Neural progenitor cell (in vitro differentiated cells): ENCODE measurements at regions not wholly inside any gene's neighbourhood (a gene's known extent, or its start where the extent isn't known, plus 50 kb on each side); places are given as distances from the start of the nearest gene placed in this dataset.
"Not testable (repeated sequence)": the region's sequence is repeated elsewhere in the genome, so short reads cannot be mapped to it uniquely, and the experiment has no call there.

Experiments used
- DNase-seq: peaks from one replicate; pipeline ENCODE4 v3.0.0-alpha.2; 2016; ENCODE audit warnings: low spot score
- H2AFZ ChIP-seq: fragments of 200-600 bp; sonication (generic); replicated peaks from 2 replicates; pipeline ENCODE4 v1.6.1; 2016; ENCODE audit warnings: antibody characterized with exemption
- H3F3A ChIP-seq: fragments of 200-600 bp; sonication (generic); 2 replicates; pipeline ENCODE4 v1.6.1; 2016; ENCODE audit warnings: antibody characterized with exemption, low read depth
- H3K27ac ChIP-seq: fragments of 200-600 bp; sonication (generic); 2 replicates; pipeline ENCODE4 v1.5.1; 2016; ENCODE audit warnings: mild to moderate bottlenecking
- H3K27me3 ChIP-seq: fragments of 200-600 bp; sonication (generic); 2 replicates; pipeline ENCODE4 v1.6.1; 2016; ENCODE audit warnings: mild to moderate bottlenecking, moderate library complexity
- H3K36me3 ChIP-seq: fragments of 200-600 bp; sonication (generic); 2 replicates; pipeline ENCODE4 v1.5.1; 2016
- H3K4me1 ChIP-seq: fragments of 200-600 bp; sonication (generic); 2 replicates; pipeline ENCODE4 v1.6.1; 2016; ENCODE audit warnings: mixed run types
- H3K4me2 ChIP-seq: fragments of 200-600 bp; sonication (generic); 2 replicates; pipeline ENCODE4 v1.6.1; 2016
- H3K4me3 ChIP-seq: fragments of 200-600 bp; sonication (generic); 2 replicates; pipeline ENCODE4 v1.5.1; 2016
- H3K79me2 ChIP-seq: fragments of 200-600 bp; sonication (generic); 2 replicates; pipeline ENCODE4 v1.6.1; 2016; ENCODE audit warnings: low read depth
- H3K9ac ChIP-seq: fragments of 200-600 bp; sonication (generic); 2 replicates; pipeline ENCODE4 v1.6.1; 2016
- H3K9me3 ChIP-seq: fragments of 200-600 bp; sonication (generic); 2 replicates; pipeline ENCODE4 v1.5.1; 2016; ENCODE audit warnings: low read depth
- H4K20me1 ChIP-seq: fragments of 200-600 bp; sonication (generic); 2 replicates; pipeline ENCODE4 v1.6.1; 2016; ENCODE audit warnings: low read depth
- H3K27ac Mint-ChIP-seq: 3 replicates; pipeline ENCODE4 v1.8.0; 2021; ENCODE audit warnings: mixed read lengths
- H3K27me3 Mint-ChIP-seq: 2 replicates; pipeline ENCODE4 v1.8.0; 2022; ENCODE audit warnings: low read depth, mild to moderate bottlenecking, inconsistent platforms, moderate library complexity, mixed read lengths; ENCODE audit not compliant: insufficient read depth
- H3K36me3 Mint-ChIP-seq: 3 replicates; pipeline ENCODE4 v1.8.0; 2021; ENCODE audit warnings: mixed read lengths
- H3K4me1 Mint-ChIP-seq: 3 replicates; pipeline ENCODE4 v1.8.0; 2021; ENCODE audit warnings: mixed read lengths
- H3K4me3 Mint-ChIP-seq: 3 replicates; pipeline ENCODE4 v1.8.0; 2021; ENCODE audit warnings: mild to moderate bottlenecking, moderate library complexity, mixed read lengths
- H3K9me3 Mint-ChIP-seq: 3 replicates; pipeline ENCODE4 v1.8.0; 2020; ENCODE audit warnings: mixed read lengths
- CTCF ChIP-seq: fragments of 200-600 bp; sonication (generic); IDR thresholded peaks from 2 replicates; pipeline ENCODE4 v1.5.1; 2017; ENCODE audit warnings: antibody characterized with exemption, mild to moderate bottlenecking
- EZH2 ChIP-seq: fragments of 200-600 bp; sonication (generic); IDR thresholded peaks from 2 replicates; pipeline ENCODE4 v1.6.1; 2017; ENCODE audit warnings: antibody characterized with exemption, mild to moderate bottlenecking, moderate library complexity
- EZH2phosphoT487 ChIP-seq: fragments of 200-600 bp; sonication (generic); IDR thresholded peaks from 2 replicates; pipeline ENCODE4 v1.6.1; 2017; ENCODE audit warnings: antibody characterized with exemption

GRCh38 chr7:91573405-91573804 lies 307.1 kb downstream of the MTERF1 start:
- Mint-ChIP-seq H3K4me3 (no peak overlapping the region), H3K27ac (no peak overlapping the region)
- TF ChIP-seq EZH2 (no peak), EZH2phosphoT487 (no peak), CTCF (no peak)

GRCh38 chr7:91576459-91576858 lies 304.0 kb downstream of the MTERF1 start:
- not testable (repeated sequence) for H3K27ac ChIP-seq, DNase-seq, H3K4me2 ChIP-seq, H4K20me1 ChIP-seq, H3K4me3 Mint-ChIP-seq, H3K9me3 ChIP-seq, H3K27me3 ChIP-seq, H3K9ac ChIP-seq, H3K36me3 ChIP-seq, H3K27ac Mint-ChIP-seq, H2AFZ ChIP-seq, H3K36me3 Mint-ChIP-seq, H3K4me3 ChIP-seq, H3K79me2 ChIP-seq, H3K27me3 Mint-ChIP-seq, H3F3A ChIP-seq, H3K4me1 ChIP-seq
- peaks cover 12% of the 10 kb centered on the region for H3K4me1 Mint-ChIP-seq
- peaks cover 20% of the 10 kb centered on the region for H3K9me3 Mint-ChIP-seq

More at GRCh38 chr7:91573405-91573804, 307.1 kb downstream of the MTERF1 start:
- H3K36me3 ChIP-seq: no peaks in the 10 kb centered on the region
- H4K20me1 ChIP-seq: no peaks in the 10 kb centered on the region
- no peaks in the 10 kb centered on the region for H3K9me3 ChIP-seq
- no peak overlapping the region for H3K9ac ChIP-seq
- H3K4me1 ChIP-seq: no peaks in the 10 kb centered on the region
- Mint-ChIP-seq H3K4me1 (no peaks in the 10 kb centered on the region), H3K36me3 (peaks cover 2% of the 10 kb centered on the region), H3K9me3 (peaks cover 20% of the 10 kb centered on the region), H3K27me3 (no peaks in the 10 kb centered on the region)
- H3K27ac ChIP-seq: no peak overlapping the region
- H3F3A ChIP-seq: no peaks in the 10 kb centered on the region
- DNase-seq: no peak
- H3K27me3 ChIP-seq: no peaks in the 10 kb centered on the region
- H2AFZ ChIP-seq: no peak overlapping the region
- H3K4me2 ChIP-seq: no peak overlapping the region
- H3K79me2 ChIP-seq: no peaks in the 10 kb centered on the region
- no peak overlapping the region for H3K4me3 ChIP-seq

GRCh38 chr7:91579837-91580236 lies 300.7 kb downstream of the MTERF1 start:
- H3K9me3 ChIP-seq: no peaks in the 10 kb centered on the region
- H3K27ac ChIP-seq: no peak overlapping the region
- no peak overlapping the region for H3K4me3 ChIP-seq
- Mint-ChIP-seq H3K27me3 (no peaks in the 10 kb centered on the region), H3K9me3 (peaks cover 32% of the 10 kb centered on the region), H3K4me3 (no peak overlapping the region), H3K36me3 (peaks cover 6% of the 10 kb centered on the region), H3K27ac (no peak overlapping the region), H3K4me1 (peaks cover 12% of the 10 kb centered on the region)
- no peaks in the 10 kb centered on the region for H3K79me2 ChIP-seq
- peaks cover 11% of the 10 kb centered on the region for H3K4me1 ChIP-seq
- H2AFZ ChIP-seq: no peak overlapping the region
- H3F3A ChIP-seq: no peaks in the 10 kb centered on the region
- no peaks in the 10 kb centered on the region for H3K27me3 ChIP-seq
- no peaks in the 10 kb centered on the region for H4K20me1 ChIP-seq
- no peak overlapping the region for H3K9ac ChIP-seq
- no peak for TF ChIP-seq EZH2phosphoT487
- no peak for DNase-seq
- no peak overlapping the region for H3K4me2 ChIP-seq
- H3K36me3 ChIP-seq: no peaks in the 10 kb centered on the region

GRCh38 chr7:91582799-91583477 lies 297.6 kb downstream of the MTERF1 start:
- Mint-ChIP-seq H3K9me3 (peaks cover 18% of the 10 kb centered on the region), H3K4me3 (no peak overlapping the region), H3K27ac (no peak overlapping the region), H3K36me3 (peaks cover 5% of the 10 kb centered on the region), H3K4me1 (peaks cover 12% of the 10 kb centered on the region), H3K27me3 (peaks cover 2% of the 10 kb centered on the region)
- TF ChIP-seq EZH2 (no peak), CTCF (no peak), EZH2phosphoT487 (no peak)
- H3K9ac ChIP-seq: no peak overlapping the region
- no peaks in the 10 kb centered on the region for H3K36me3 ChIP-seq
- DNase-seq: no peak
- H4K20me1 ChIP-seq: no peaks in the 10 kb centered on the region
- H2AFZ ChIP-seq: no peak overlapping the region
- H3K79me2 ChIP-seq: no peaks in the 10 kb centered on the region
- H3K27ac ChIP-seq: no peak overlapping the region
- H3K4me2 ChIP-seq: peak overlapping the region; percentile 11
- peaks cover 11% of the 10 kb centered on the region for H3K4me1 ChIP-seq
- H3F3A ChIP-seq: no peaks in the 10 kb centered on the region
- no peaks in the 10 kb centered on the region for H3K27me3 ChIP-seq
- no peak overlapping the region for H3K4me3 ChIP-seq
- no peaks in the 10 kb centered on the region for H3K9me3 ChIP-seq
